ENCODE measurements at regions not wholly inside any gene's neighbourhood (a gene's known extent, or its start where the extent isn't known, plus 50 kb on each side); places are given as distances from the start of the nearest gene placed in this dataset.
A peak's percentile ranks its signal among the peaks of the same experiment; 100 is the strongest.

- no peak overlapping the region for H3K27ac ChIP-seq
- no peak for TF ChIP-seq CTCF (IDR thresholded peaks at IDR 0.05)
- no peak for TF ChIP-seq ZFX (IDR thresholded peaks at IDR 0.05; ENCODE audit: borderline replicate concordance)
Measured at GRCh38 chr4:170278460-170278859, 188.7 kb upstream of the AADAT start.

GRCh38 chr4:170274616-170275015, 184.9 kb upstream of the AADAT start:
- TF ChIP-seq ZFX (IDR thresholded peaks at IDR 0.05; ENCODE audit: borderline replicate concordance): no peak
- no peak for TF ChIP-seq CTCF (IDR thresholded peaks at IDR 0.05)
- H3K27ac ChIP-seq: no peak overlapping the region

GRCh38 chr4:170272959-170273358, 183.2 kb upstream of the AADAT start:
- TF ChIP-seq ZFX (IDR thresholded peaks at IDR 0.05; ENCODE audit: borderline replicate concordance) (no peak), CTCF (IDR thresholded peaks at IDR 0.05) (no peak)
- no peak overlapping the region for H3K27ac ChIP-seq

GRCh38 chr4:170271723-170272122, 182.0 kb upstream of the AADAT start:
- H3K27ac ChIP-seq: no peak overlapping the region
- no peak for TF ChIP-seq CTCF (IDR thresholded peaks at IDR 0.05)
- TF ChIP-seq ZFX (IDR thresholded peaks at IDR 0.05; ENCODE audit: borderline replicate concordance): no peak

- TF ChIP-seq ZFX (IDR thresholded peaks at IDR 0.05; ENCODE audit: borderline replicate concordance) (no peak), CTCF (IDR thresholded peaks at IDR 0.05) (no peak)
- no peak overlapping the region for H3K27ac ChIP-seq
Measured at GRCh38 chr4:170270628-170271027, 180.9 kb upstream of the AADAT start.

GRCh38 chr4:170269950-170270349, 180.2 kb upstream of the AADAT start:
- no peak overlapping the region for H3K27ac ChIP-seq
- TF ChIP-seq ZFX (IDR thresholded peaks at IDR 0.05; ENCODE audit: borderline replicate concordance): no peak
- TF ChIP-seq CTCF (IDR thresholded peaks at IDR 0.05): no peak

GRCh38 chr4:170259631-170260153, 169.9 kb upstream of the AADAT start:
- H3K27ac ChIP-seq: no peak overlapping the region
- TF ChIP-seq CTCF (IDR thresholded peaks at IDR 0.05): peak; percentile 80
- no peak for TF ChIP-seq ZFX (IDR thresholded peaks at IDR 0.05; ENCODE audit: borderline replicate concordance)
